Testis (tissue), 2 donors: ENCODE measurements at regions not wholly inside any gene's neighbourhood (a gene's known extent, or its start where the extent isn't known, plus 50 kb on each side); places are given as distances from the start of the nearest gene placed in this dataset.

Experiments used
- POLR2A ChIP-seq: fragments of 450-650 bp; IDR thresholded peaks from one replicate; pipeline ENCODE4 v1.6.1; 2017; ENCODE audit warnings: antibody characterized with exemption, mild to moderate bottlenecking, moderate library complexity
- TF ChIP-seq, protein P1 (sequence below), 3 experiments: fragments of 450-650 bp in 2 of 3; fragments of 200-600 bp in 1 of 3; sonication (generic) in 1 of 3; IDR thresholded peaks; one replicate each; pipeline ENCODE4 v1.5.1; 2016 to 2019; ENCODE audit warnings: antibody characterized with exemption in 3 of 3, mild to moderate bottlenecking in 2 of 3, moderate library complexity in 1 of 3

GRCh38 chr18:28823506-28824182 is 646.7 kb upstream of the CDH2 start:
- TF ChIP-seq, protein P1, sequence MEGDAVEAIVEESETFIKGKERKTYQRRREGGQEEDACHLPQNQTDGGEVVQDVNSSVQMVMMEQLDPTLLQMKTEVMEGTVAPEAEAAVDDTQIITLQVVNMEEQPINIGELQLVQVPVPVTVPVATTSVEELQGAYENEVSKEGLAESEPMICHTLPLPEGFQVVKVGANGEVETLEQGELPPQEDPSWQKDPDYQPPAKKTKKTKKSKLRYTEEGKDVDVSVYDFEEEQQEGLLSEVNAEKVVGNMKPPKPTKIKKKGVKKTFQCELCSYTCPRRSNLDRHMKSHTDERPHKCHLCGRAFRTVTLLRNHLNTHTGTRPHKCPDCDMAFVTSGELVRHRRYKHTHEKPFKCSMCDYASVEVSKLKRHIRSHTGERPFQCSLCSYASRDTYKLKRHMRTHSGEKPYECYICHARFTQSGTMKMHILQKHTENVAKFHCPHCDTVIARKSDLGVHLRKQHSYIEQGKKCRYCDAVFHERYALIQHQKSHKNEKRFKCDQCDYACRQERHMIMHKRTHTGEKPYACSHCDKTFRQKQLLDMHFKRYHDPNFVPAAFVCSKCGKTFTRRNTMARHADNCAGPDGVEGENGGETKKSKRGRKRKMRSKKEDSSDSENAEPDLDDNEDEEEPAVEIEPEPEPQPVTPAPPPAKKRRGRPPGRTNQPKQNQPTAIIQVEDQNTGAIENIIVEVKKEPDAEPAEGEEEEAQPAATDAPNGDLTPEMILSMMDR (IDR thresholded peaks at IDR 0.05), result no peak
- TF ChIP-seq POLR2A, result no peak
